ENCODE measurements at regions not wholly inside any gene's neighbourhood (a gene's known extent, or its start where the extent isn't known, plus 50 kb on each side); places are given as distances from the start of the nearest gene placed in this dataset.

DNA sequence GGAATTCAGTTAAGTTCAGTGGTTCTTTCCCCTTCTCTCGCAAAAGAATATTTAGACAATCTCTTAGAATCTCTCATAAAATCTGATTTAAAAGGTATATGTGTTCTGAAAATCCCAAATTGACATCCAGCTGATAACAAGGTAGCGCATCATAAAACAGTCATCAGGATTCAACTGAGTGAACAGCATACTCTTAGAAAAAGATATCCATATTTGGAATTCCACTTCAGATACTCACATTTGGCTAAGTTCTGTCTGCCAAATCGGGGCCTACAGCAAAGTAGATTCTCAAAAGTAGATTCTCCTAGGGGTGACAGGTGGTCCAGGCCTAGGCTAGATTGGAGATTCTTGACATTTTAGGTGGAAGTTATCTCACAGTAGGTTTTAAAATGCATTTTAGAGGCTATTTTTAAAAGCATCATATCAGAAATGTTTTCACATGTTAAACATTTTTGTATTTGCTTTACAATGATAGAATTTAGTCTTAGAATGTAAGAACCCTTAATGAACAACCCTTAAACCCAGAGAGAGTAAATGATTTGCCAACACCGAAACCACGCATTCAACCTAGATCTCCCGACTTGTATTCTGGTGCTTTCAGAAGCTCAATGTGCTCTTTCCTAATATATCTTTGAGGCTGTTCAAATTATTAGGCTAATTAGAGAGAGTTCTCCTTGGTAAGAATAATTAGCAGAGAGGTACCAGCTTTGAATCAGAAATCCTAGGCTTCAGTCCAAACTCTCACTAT is 318.9 kb downstream of the LMO4 start:
- no peak for DNase-seq (ENCODE audit: low spot score in 2 of 2)
- 92 to 95% methylated on average over 6 of the region's 6 CpGs for WGBS, 2 donors
- intact Hi-C loops (cut with DNase I; ENCODE audit: low total_unique reads), result no loop called here
- H3K4me3 ChIP-seq (ENCODE audit: low read depth, poor library complexity, severe bottlenecking), result no peak overlapping the region
- TF ChIP-seq POLR2A (IDR thresholded peaks at IDR 0.05), result no peak
- TF ChIP-seq, protein P1, sequence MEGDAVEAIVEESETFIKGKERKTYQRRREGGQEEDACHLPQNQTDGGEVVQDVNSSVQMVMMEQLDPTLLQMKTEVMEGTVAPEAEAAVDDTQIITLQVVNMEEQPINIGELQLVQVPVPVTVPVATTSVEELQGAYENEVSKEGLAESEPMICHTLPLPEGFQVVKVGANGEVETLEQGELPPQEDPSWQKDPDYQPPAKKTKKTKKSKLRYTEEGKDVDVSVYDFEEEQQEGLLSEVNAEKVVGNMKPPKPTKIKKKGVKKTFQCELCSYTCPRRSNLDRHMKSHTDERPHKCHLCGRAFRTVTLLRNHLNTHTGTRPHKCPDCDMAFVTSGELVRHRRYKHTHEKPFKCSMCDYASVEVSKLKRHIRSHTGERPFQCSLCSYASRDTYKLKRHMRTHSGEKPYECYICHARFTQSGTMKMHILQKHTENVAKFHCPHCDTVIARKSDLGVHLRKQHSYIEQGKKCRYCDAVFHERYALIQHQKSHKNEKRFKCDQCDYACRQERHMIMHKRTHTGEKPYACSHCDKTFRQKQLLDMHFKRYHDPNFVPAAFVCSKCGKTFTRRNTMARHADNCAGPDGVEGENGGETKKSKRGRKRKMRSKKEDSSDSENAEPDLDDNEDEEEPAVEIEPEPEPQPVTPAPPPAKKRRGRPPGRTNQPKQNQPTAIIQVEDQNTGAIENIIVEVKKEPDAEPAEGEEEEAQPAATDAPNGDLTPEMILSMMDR (IDR thresholded peaks at IDR 0.05), result no peak

GRCh38 chr1:87648323-87649119 is 319.8 kb downstream of the LMO4 start:
- WGBS, 2 donors, result 92 to 93% methylated on average over 4 of the region's 4 CpGs

GRCh38 chr1:87650306-87650705 is 321.6 kb downstream of the LMO4 start:
- TF ChIP-seq, protein P1 (IDR thresholded peaks at IDR 0.05), result no peak
- no peak for TF ChIP-seq POLR2A (IDR thresholded peaks at IDR 0.05)
- no peak for DNase-seq (ENCODE audit: low spot score in 2 of 2)
- H3K4me3 ChIP-seq (ENCODE audit: low read depth, poor library complexity, severe bottlenecking), result no peak overlapping the region
- intact Hi-C loops (cut with DNase I; ENCODE audit: low total_unique reads), result no loop called here
- WGBS, 2 donors, result 87 to 88% methylated on average over 5 of the region's 5 CpGs

More at GRCh38 chr1:87648323-87649119, 319.8 kb downstream of the LMO4 start:
- intact Hi-C loops (cut with DNase I; ENCODE audit: low total_unique reads), result no loop called here
- no peak for DNase-seq (ENCODE audit: low spot score in 2 of 2)
- no peak overlapping the region for H3K4me3 ChIP-seq (ENCODE audit: low read depth, poor library complexity, severe bottlenecking)
- TF ChIP-seq POLR2A (IDR thresholded peaks at IDR 0.05), result no peak
- TF ChIP-seq, protein P1 (IDR thresholded peaks at IDR 0.05), result no peak

GRCh38 chr1:87652176-87652575 is 323.5 kb downstream of the LMO4 start:
- WGBS, 2 donors, result 79 to 81% methylated on average over 3 of the region's 3 CpGs
- no peak for DNase-seq (ENCODE audit: low spot score in 2 of 2)
- intact Hi-C loops (cut with DNase I; ENCODE audit: low total_unique reads), result no loop called here
- H3K4me3 ChIP-seq (ENCODE audit: low read depth, poor library complexity, severe bottlenecking), result no peak overlapping the region
- TF ChIP-seq POLR2A (IDR thresholded peaks at IDR 0.05), result no peak
- TF ChIP-seq, protein P1 (IDR thresholded peaks at IDR 0.05), result no peak

GRCh38 chr1:87665151-87665550 is 336.5 kb downstream of the LMO4 start:
- no peak for DNase-seq (ENCODE audit: low spot score in 2 of 2)
- WGBS, 2 donors, result 88 to 96% methylated on average over 2 of the region's 2 CpGs
- H3K4me3 ChIP-seq (ENCODE audit: low read depth, poor library complexity, severe bottlenecking), result no peak overlapping the region
- intact Hi-C loops (cut with DNase I; ENCODE audit: low total_unique reads), result no loop called here
- TF ChIP-seq, protein P1 (IDR thresholded peaks at IDR 0.05), result no peak
- no peak for TF ChIP-seq POLR2A (IDR thresholded peaks at IDR 0.05)

Measured in lower leg skin (tissue), 4 donors.